Neural progenitor cell (in vitro differentiated cells): ENCODE measurements at regions not wholly inside any gene's neighbourhood (a gene's known extent, or its start where the extent isn't known, plus 50 kb on each side); places are given as distances from the start of the nearest gene placed in this dataset.
"Not testable (repeated sequence)": the region's sequence is repeated elsewhere in the genome, so short reads cannot be mapped to it uniquely, and the experiment has no call there.

Experiments
- DNase-seq: peaks from one replicate; pipeline ENCODE4 v3.0.0-alpha.2; 2016; ENCODE audit warnings: low spot score
- H2AFZ ChIP-seq: fragments of 200-600 bp; sonication (generic); replicated peaks from 2 replicates; pipeline ENCODE4 v1.6.1; 2016; ENCODE audit warnings: antibody characterized with exemption
- H3F3A ChIP-seq: fragments of 200-600 bp; sonication (generic); 2 replicates; pipeline ENCODE4 v1.6.1; 2016; ENCODE audit warnings: antibody characterized with exemption, low read depth
- H3K27ac ChIP-seq: fragments of 200-600 bp; sonication (generic); 2 replicates; pipeline ENCODE4 v1.5.1; 2016; ENCODE audit warnings: mild to moderate bottlenecking
- H3K27me3 ChIP-seq: fragments of 200-600 bp; sonication (generic); 2 replicates; pipeline ENCODE4 v1.6.1; 2016; ENCODE audit warnings: mild to moderate bottlenecking, moderate library complexity
- H3K36me3 ChIP-seq: fragments of 200-600 bp; sonication (generic); 2 replicates; pipeline ENCODE4 v1.5.1; 2016
- H3K4me1 ChIP-seq: fragments of 200-600 bp; sonication (generic); 2 replicates; pipeline ENCODE4 v1.6.1; 2016; ENCODE audit warnings: mixed run types
- H3K4me2 ChIP-seq: fragments of 200-600 bp; sonication (generic); 2 replicates; pipeline ENCODE4 v1.6.1; 2016
- H3K4me3 ChIP-seq: fragments of 200-600 bp; sonication (generic); 2 replicates; pipeline ENCODE4 v1.5.1; 2016
- H3K79me2 ChIP-seq: fragments of 200-600 bp; sonication (generic); 2 replicates; pipeline ENCODE4 v1.6.1; 2016; ENCODE audit warnings: low read depth
- H3K9ac ChIP-seq: fragments of 200-600 bp; sonication (generic); 2 replicates; pipeline ENCODE4 v1.6.1; 2016
- H3K9me3 ChIP-seq: fragments of 200-600 bp; sonication (generic); 2 replicates; pipeline ENCODE4 v1.5.1; 2016; ENCODE audit warnings: low read depth
- H4K20me1 ChIP-seq: fragments of 200-600 bp; sonication (generic); 2 replicates; pipeline ENCODE4 v1.6.1; 2016; ENCODE audit warnings: low read depth
- H3K27ac Mint-ChIP-seq: 3 replicates; pipeline ENCODE4 v1.8.0; 2021; ENCODE audit warnings: mixed read lengths
- H3K27me3 Mint-ChIP-seq: 2 replicates; pipeline ENCODE4 v1.8.0; 2022; ENCODE audit warnings: low read depth, mild to moderate bottlenecking, inconsistent platforms, moderate library complexity, mixed read lengths; ENCODE audit not compliant: insufficient read depth
- H3K36me3 Mint-ChIP-seq: 3 replicates; pipeline ENCODE4 v1.8.0; 2021; ENCODE audit warnings: mixed read lengths
- H3K4me1 Mint-ChIP-seq: 3 replicates; pipeline ENCODE4 v1.8.0; 2021; ENCODE audit warnings: mixed read lengths
- H3K4me3 Mint-ChIP-seq: 3 replicates; pipeline ENCODE4 v1.8.0; 2021; ENCODE audit warnings: mild to moderate bottlenecking, moderate library complexity, mixed read lengths
- H3K9me3 Mint-ChIP-seq: 3 replicates; pipeline ENCODE4 v1.8.0; 2020; ENCODE audit warnings: mixed read lengths

GRCh38 chr22:38375784-38376183 lies 58.6 kb upstream of the CSNK1E start:
- not testable (repeated sequence) for H2AFZ ChIP-seq, H3K9me3 ChIP-seq, H3K27ac ChIP-seq, H3K27me3 ChIP-seq, H3K9ac ChIP-seq, H3K4me1 ChIP-seq, H4K20me1 ChIP-seq, H3K27ac Mint-ChIP-seq, H3K4me3 ChIP-seq, H3K4me1 Mint-ChIP-seq, H3K4me2 ChIP-seq, H3K27me3 Mint-ChIP-seq, H3K4me3 Mint-ChIP-seq, DNase-seq, H3K79me2 ChIP-seq
- H3F3A ChIP-seq = peaks cover 10% of the 10 kb centered on the region
- H3K36me3 ChIP-seq = peaks cover 17% of the 10 kb centered on the region
- H3K36me3 Mint-ChIP-seq = peaks cover 50% of the 10 kb centered on the region
- peaks cover 15% of the 10 kb centered on the region for H3K9me3 Mint-ChIP-seq

GRCh38 chr22:38375005-38375404 lies 57.8 kb upstream of the CSNK1E start:
- H3K4me3 Mint-ChIP-seq, DNase-seq, H3K27ac Mint-ChIP-seq, H3K27me3 ChIP-seq, H2AFZ ChIP-seq, H3K9ac ChIP-seq, H3K27ac ChIP-seq, H3K9me3 ChIP-seq, H3K4me2 ChIP-seq, H3K4me1 ChIP-seq, H4K20me1 ChIP-seq, H3K79me2 ChIP-seq, H3K4me1 Mint-ChIP-seq, H3K4me3 ChIP-seq, H3K27me3 Mint-ChIP-seq: not testable (repeated sequence)
- Histone ChIP-seq H3K36me3 (peaks cover 17% of the 10 kb centered on the region), H3F3A (peaks cover 14% of the 10 kb centered on the region)
- H3K36me3 Mint-ChIP-seq = peaks cover 49% of the 10 kb centered on the region
- peaks cover 15% of the 10 kb centered on the region for H3K9me3 Mint-ChIP-seq

GRCh38 chr22:38374433-38374831 lies 57.2 kb upstream of the CSNK1E start:
- not testable (repeated sequence) for H3K4me1 Mint-ChIP-seq, H3K9ac ChIP-seq, H2AFZ ChIP-seq, H3K27me3 Mint-ChIP-seq, H3K4me2 ChIP-seq, H3K4me3 ChIP-seq, DNase-seq, H3K27ac Mint-ChIP-seq, H3K4me3 Mint-ChIP-seq, H3K27me3 ChIP-seq, H4K20me1 ChIP-seq, H3K9me3 ChIP-seq, H3K4me1 ChIP-seq, H3K79me2 ChIP-seq, H3K27ac ChIP-seq
- Mint-ChIP-seq H3K9me3 (peaks cover 15% of the 10 kb centered on the region), H3K36me3 (peaks cover 44% of the 10 kb centered on the region)
- H3K36me3 ChIP-seq = peaks cover 17% of the 10 kb centered on the region
- peaks cover 17% of the 10 kb centered on the region for H3F3A ChIP-seq

GRCh38 chr22:38373783-38374432 lies 56.7 kb upstream of the CSNK1E start:
- Histone ChIP-seq H3F3A (peaks cover 18% of the 10 kb centered on the region), H3K36me3 (peaks cover 17% of the 10 kb centered on the region)
- not testable (repeated sequence) for H3K4me3 ChIP-seq, H3K27me3 ChIP-seq, H3K27ac Mint-ChIP-seq, H3K4me2 ChIP-seq, H3K9me3 ChIP-seq, H3K27ac ChIP-seq, H3K27me3 Mint-ChIP-seq, H3K9ac ChIP-seq, H2AFZ ChIP-seq, H3K4me1 Mint-ChIP-seq, H4K20me1 ChIP-seq, H3K79me2 ChIP-seq, DNase-seq, H3K4me1 ChIP-seq
- Mint-ChIP-seq H3K4me3 (peak overlapping the region; percentile 65), H3K36me3 (peaks cover 44% of the 10 kb centered on the region), H3K9me3 (peaks cover 15% of the 10 kb centered on the region)

GRCh38 chr22:38372665-38373064 lies 55.4 kb upstream of the CSNK1E start:
- not testable (repeated sequence) for H3K4me3 ChIP-seq, H3K4me1 ChIP-seq, H3K27me3 Mint-ChIP-seq, H3K79me2 ChIP-seq, H3K9me3 ChIP-seq, H3K4me1 Mint-ChIP-seq, H3K4me2 ChIP-seq, H3K27ac ChIP-seq, DNase-seq, H3K4me3 Mint-ChIP-seq, H3K9ac ChIP-seq, H2AFZ ChIP-seq, H4K20me1 ChIP-seq, H3K27me3 ChIP-seq, H3K27ac Mint-ChIP-seq
- peaks cover 13% of the 10 kb centered on the region for H3K36me3 ChIP-seq
- H3K9me3 Mint-ChIP-seq = peaks cover 15% of the 10 kb centered on the region
- H3F3A ChIP-seq = peaks cover 18% of the 10 kb centered on the region
- peaks cover 36% of the 10 kb centered on the region for H3K36me3 Mint-ChIP-seq

- not testable (repeated sequence) for H4K20me1 ChIP-seq, H3K4me3 ChIP-seq, H3K27ac Mint-ChIP-seq, H2AFZ ChIP-seq, H3K4me1 ChIP-seq, H3K27ac ChIP-seq, H3K9ac ChIP-seq, H3K4me2 ChIP-seq, DNase-seq, H3K36me3 ChIP-seq, H3K4me3 Mint-ChIP-seq, H3K27me3 Mint-ChIP-seq, H3K79me2 ChIP-seq, H3K4me1 Mint-ChIP-seq, H3K9me3 ChIP-seq, H3K27me3 ChIP-seq
- Mint-ChIP-seq H3K36me3 (peaks cover 30% of the 10 kb centered on the region), H3K9me3 (peaks cover 18% of the 10 kb centered on the region)
- H3F3A ChIP-seq = peaks cover 18% of the 10 kb centered on the region
Observed at GRCh38 chr22:38370490-38370889, 53.3 kb upstream of the CSNK1E start.

- H3K4me1 Mint-ChIP-seq, H3K4me3 ChIP-seq, H3K79me2 ChIP-seq, H4K20me1 ChIP-seq, H3K4me2 ChIP-seq, H3K36me3 ChIP-seq, H3K27me3 ChIP-seq, H3K4me1 ChIP-seq, DNase-seq, H2AFZ ChIP-seq, H3K27ac Mint-ChIP-seq, H3K9ac ChIP-seq, H3K27me3 Mint-ChIP-seq, H3K4me3 Mint-ChIP-seq, H3K9me3 ChIP-seq: not testable (repeated sequence)
- Histone ChIP-seq H3K27ac (peak overlapping the region; percentile 29), H3F3A (peaks cover 18% of the 10 kb centered on the region)
- H3K36me3 Mint-ChIP-seq = peaks cover 32% of the 10 kb centered on the region
- H3K9me3 Mint-ChIP-seq = peaks cover 15% of the 10 kb centered on the region
Observed at GRCh38 chr22:38369132-38369531, 51.9 kb upstream of the CSNK1E start.
